GM18499 (cell line): ENCODE measurements at regions not wholly inside any gene's neighbourhood (a gene's known extent, or its start where the extent isn't known, plus 50 kb on each side); places are given as distances from the start of the nearest gene placed in this dataset.
A peak's percentile ranks its signal among the peaks of the same experiment; 100 is the strongest.

ENCODE experiments used
- ATAC-seq: cut with Tn5 transposase; IDR thresholded peaks from one replicate; pipeline ENCODE4 v1.9.1; 2021; ENCODE audit warnings: moderate number of reproducible peaks; ENCODE audit not compliant: insufficient read depth, unreplicated experiment

GRCh38 chr1:63108206-63108605, 214.2 kb upstream of the FOXD3 start:
- ATAC-seq, result no peak

GRCh38 chr1:63112155-63112900, 210.0 kb upstream of the FOXD3 start:
- peak; percentile 55 for ATAC-seq

GRCh38 chr1:63115527-63115926, 206.8 kb upstream of the FOXD3 start:
- ATAC-seq, result no peak

- ATAC-seq, result no peak
These were observed 206.4 kb upstream of the FOXD3 start for GRCh38 chr1:63116016-63116415.

- ATAC-seq, result no peak
These were observed 202.7 kb upstream of the FOXD3 start for GRCh38 chr1:63119575-63120155.

GRCh38 chr1:63122079-63122478, 200.3 kb upstream of the FOXD3 start:
- ATAC-seq, result no peak

- ATAC-seq, result peak; percentile 76
These were observed 197.6 kb upstream of the FOXD3 start for GRCh38 chr1:63124666-63125191.

- ATAC-seq, result no peak
These were observed 196.3 kb upstream of the FOXD3 start for GRCh38 chr1:63126104-63126503.

GRCh38 chr1:63127376-63127775, 195.0 kb upstream of the FOXD3 start:
- ATAC-seq, result no peak

GRCh38 chr1:63128556-63128955, 193.8 kb upstream of the FOXD3 start:
- no peak for ATAC-seq

- ATAC-seq, result no peak
These were observed 193.2 kb upstream of the FOXD3 start for GRCh38 chr1:63129184-63129583.

- ATAC-seq, result no peak
These were observed 192.5 kb upstream of the FOXD3 start for GRCh38 chr1:63129855-63130254.

GRCh38 chr1:63134501-63135173, 187.7 kb upstream of the FOXD3 start:
- no peak for ATAC-seq

GRCh38 chr1:63135174-63135512, 187.2 kb upstream of the FOXD3 start:
- ATAC-seq, result no peak

GRCh38 chr1:63135801-63136200, 186.6 kb upstream of the FOXD3 start:
- no peak for ATAC-seq

- ATAC-seq, result no peak
These were observed 180.4 kb upstream of the FOXD3 start for GRCh38 chr1:63142001-63142400.

- ATAC-seq, result no peak
These were observed 178.9 kb upstream of the FOXD3 start for GRCh38 chr1:63143482-63143881.

GRCh38 chr1:63147783-63148182, 174.6 kb upstream of the FOXD3 start:
- no peak for ATAC-seq

- ATAC-seq, result no peak
These were observed 173.3 kb upstream of the FOXD3 start for GRCh38 chr1:63148825-63149645.

GRCh38 chr1:63152572-63152971, 169.8 kb upstream of the FOXD3 start:
- no peak for ATAC-seq

GRCh38 chr1:63155437-63155836, 166.9 kb upstream of the FOXD3 start:
- ATAC-seq, result no peak
